ENCODE measurements at regions not wholly inside any gene's neighbourhood (a gene's known extent, or its start where the extent isn't known, plus 50 kb on each side); places are given as distances from the start of the nearest gene placed in this dataset.

GRCh38 chr19:30222992-30223865 lies 149.0 kb upstream of the ZNF536 start:
- peaks cover 58% of the 10 kb centered on the region for H3K27me3 ChIP-seq (ENCODE audit: control insufficient read depth, insufficient read depth, low read length)
- no peaks in the 10 kb centered on the region for H3K9me3 ChIP-seq (ENCODE audit: control insufficient read depth, low read length)
- no peak overlapping the region for H3K9ac ChIP-seq (ENCODE audit: low read length)
- no peak overlapping the region for H3K4me3 ChIP-seq (ENCODE audit: low read length)
- peaks cover 6% of the 10 kb centered on the region for H3K4me1 ChIP-seq (ENCODE audit: control insufficient read depth, insufficient read depth, low read length)
- no peaks in the 10 kb centered on the region for H3K36me3 ChIP-seq (ENCODE audit: control insufficient read depth, insufficient read depth, low read length)

GRCh38 chr19:30223866-30224688 lies 148.1 kb upstream of the ZNF536 start:
- peaks cover 6% of the 10 kb centered on the region for H3K4me1 ChIP-seq (ENCODE audit: control insufficient read depth, insufficient read depth, low read length)
- H3K9ac ChIP-seq (ENCODE audit: low read length), result no peak overlapping the region
- H3K27me3 ChIP-seq (ENCODE audit: control insufficient read depth, insufficient read depth, low read length), result peaks cover 62% of the 10 kb centered on the region
- H3K9me3 ChIP-seq (ENCODE audit: control insufficient read depth, low read length), result no peaks in the 10 kb centered on the region
- no peaks in the 10 kb centered on the region for H3K36me3 ChIP-seq (ENCODE audit: control insufficient read depth, insufficient read depth, low read length)
- H3K4me3 ChIP-seq (ENCODE audit: low read length), result no peak overlapping the region

- H3K27me3 ChIP-seq (ENCODE audit: control insufficient read depth, insufficient read depth, low read length), result peaks cover 70% of the 10 kb centered on the region
- H3K4me3 ChIP-seq (ENCODE audit: low read length), result no peak overlapping the region
- no peaks in the 10 kb centered on the region for H3K36me3 ChIP-seq (ENCODE audit: control insufficient read depth, insufficient read depth, low read length)
- H3K9me3 ChIP-seq (ENCODE audit: control insufficient read depth, low read length), result no peaks in the 10 kb centered on the region
- H3K9ac ChIP-seq (ENCODE audit: low read length), result no peak overlapping the region
- H3K4me1 ChIP-seq (ENCODE audit: control insufficient read depth, insufficient read depth, low read length), result peaks cover 6% of the 10 kb centered on the region
These were observed 147.2 kb upstream of the ZNF536 start for GRCh38 chr19:30224689-30225606.

- Histone ChIP-seq H3K9ac (ENCODE audit: low read length) (no peak overlapping the region), H3K9me3 (ENCODE audit: control insufficient read depth, low read length) (no peaks in the 10 kb centered on the region), H3K27me3 (ENCODE audit: control insufficient read depth, insufficient read depth, low read length) (peaks cover 76% of the 10 kb centered on the region), H3K4me1 (ENCODE audit: control insufficient read depth, insufficient read depth, low read length) (peaks cover 6% of the 10 kb centered on the region), H3K4me3 (ENCODE audit: low read length) (no peak overlapping the region), H3K36me3 (ENCODE audit: control insufficient read depth, insufficient read depth, low read length) (no peaks in the 10 kb centered on the region)
These were observed 146.3 kb upstream of the ZNF536 start for GRCh38 chr19:30225676-30226463.

- Histone ChIP-seq H3K4me3 (ENCODE audit: low read length) (no peak overlapping the region), H3K4me1 (ENCODE audit: control insufficient read depth, insufficient read depth, low read length) (peaks cover 6% of the 10 kb centered on the region), H3K9ac (ENCODE audit: low read length) (no peak overlapping the region), H3K27me3 (ENCODE audit: control insufficient read depth, insufficient read depth, low read length) (peaks cover 72% of the 10 kb centered on the region), H3K36me3 (ENCODE audit: control insufficient read depth, insufficient read depth, low read length) (no peaks in the 10 kb centered on the region), H3K9me3 (ENCODE audit: control insufficient read depth, low read length) (no peaks in the 10 kb centered on the region)
These were observed 145.6 kb upstream of the ZNF536 start for GRCh38 chr19:30226464-30227011.

- H3K4me3 ChIP-seq (ENCODE audit: low read length), result no peak overlapping the region
- H3K36me3 ChIP-seq (ENCODE audit: control insufficient read depth, insufficient read depth, low read length), result no peaks in the 10 kb centered on the region
- H3K9ac ChIP-seq (ENCODE audit: low read length), result peak overlapping the region; percentile 34
- peaks cover 66% of the 10 kb centered on the region for H3K27me3 ChIP-seq (ENCODE audit: control insufficient read depth, insufficient read depth, low read length)
- H3K9me3 ChIP-seq (ENCODE audit: control insufficient read depth, low read length), result no peaks in the 10 kb centered on the region
- H3K4me1 ChIP-seq (ENCODE audit: control insufficient read depth, insufficient read depth, low read length), result peaks cover 6% of the 10 kb centered on the region
These were observed 145.1 kb upstream of the ZNF536 start for GRCh38 chr19:30227012-30227621.

GRCh38 chr19:30227661-30228112 lies 144.5 kb upstream of the ZNF536 start:
- Histone ChIP-seq H3K4me3 (ENCODE audit: low read length) (no peak overlapping the region), H3K9ac (ENCODE audit: low read length) (no peak overlapping the region), H3K4me1 (ENCODE audit: control insufficient read depth, insufficient read depth, low read length) (peaks cover 6% of the 10 kb centered on the region), H3K9me3 (ENCODE audit: control insufficient read depth, low read length) (no peaks in the 10 kb centered on the region), H3K27me3 (ENCODE audit: control insufficient read depth, insufficient read depth, low read length) (peaks cover 61% of the 10 kb centered on the region), H3K36me3 (ENCODE audit: control insufficient read depth, insufficient read depth, low read length) (no peaks in the 10 kb centered on the region)

- Histone ChIP-seq H3K27me3 (ENCODE audit: control insufficient read depth, insufficient read depth, low read length) (peaks cover 59% of the 10 kb centered on the region), H3K4me3 (ENCODE audit: low read length) (no peak overlapping the region), H3K36me3 (ENCODE audit: control insufficient read depth, insufficient read depth, low read length) (no peaks in the 10 kb centered on the region), H3K9me3 (ENCODE audit: control insufficient read depth, low read length) (no peaks in the 10 kb centered on the region), H3K4me1 (ENCODE audit: control insufficient read depth, insufficient read depth, low read length) (peaks cover 6% of the 10 kb centered on the region), H3K9ac (ENCODE audit: low read length) (no peak overlapping the region)
These were observed 143.9 kb upstream of the ZNF536 start for GRCh38 chr19:30228113-30228834.

GRCh38 chr19:30228835-30229524 lies 143.2 kb upstream of the ZNF536 start:
- no peak overlapping the region for H3K9ac ChIP-seq (ENCODE audit: low read length)
- H3K36me3 ChIP-seq (ENCODE audit: control insufficient read depth, insufficient read depth, low read length), result no peaks in the 10 kb centered on the region
- H3K27me3 ChIP-seq (ENCODE audit: control insufficient read depth, insufficient read depth, low read length), result peaks cover 58% of the 10 kb centered on the region
- no peaks in the 10 kb centered on the region for H3K9me3 ChIP-seq (ENCODE audit: control insufficient read depth, low read length)
- H3K4me1 ChIP-seq (ENCODE audit: control insufficient read depth, insufficient read depth, low read length), result peaks cover 6% of the 10 kb centered on the region
- no peak overlapping the region for H3K4me3 ChIP-seq (ENCODE audit: low read length)

Measured in mucosa of stomach (tissue), 1 donor.